Common myeloid progenitor, CD34-positive (primary cell): ENCODE measurements at regions not wholly inside any gene's neighbourhood (a gene's known extent, or its start where the extent isn't known, plus 50 kb on each side); places are given as distances from the start of the nearest gene placed in this dataset.
"Not testable (repeated sequence)": the region's sequence is repeated elsewhere in the genome, so short reads cannot be mapped to it uniquely, and the experiment has no call there.

Experiments used
- CTCF ChIA-PET: fragments of 350-600 bp; sonication (Branson Sonifier 250); formaldehyde crosslinking; loops from one replicate; lab custom pipeline; 2021; ENCODE audit warnings: antibody characterized with exemption; lab: Charles Lee
- POLR2A ChIA-PET: fragments of 350-600 bp; sonication (Branson Sonifier 250); formaldehyde crosslinking; loops from one replicate; lab custom pipeline; 2021; ENCODE audit warnings: antibody characterized with exemption; lab: Charles Lee
- DNase-seq, 3 donors: peaks; one replicate each; pipeline versions ENCODE4 v3.0.0 to v3.0.0-alpha.2; 2013
- H3K27ac ChIP-seq, 2 experiments: 1 replicate in 1 of 2; 2 replicates in 1 of 2; pipeline ENCODE4 v1.7.0; 2013; ENCODE audit warnings: inconsistent platforms in 2 of 2, low read length in 2 of 2, mild to moderate bottlenecking in 2 of 2, low read depth in 1 of 2, moderate library complexity in 1 of 2; ENCODE audit not compliant: severe bottlenecking in 2 of 2, insufficient read depth in 1 of 2, poor library complexity in 1 of 2
- H3K27me3 ChIP-seq, 5 experiments: replicated peaks in 2 of 5; 1 replicate in 3 of 5; 2 replicates in 2 of 5; pipeline versions ENCODE4 v1.6.1 to v1.7.0; 2013; ENCODE audit warnings: low read length in 4 of 5, mild to moderate bottlenecking in 2 of 5, moderate library complexity in 2 of 5, inconsistent platforms in 1 of 5; ENCODE audit not compliant: insufficient read depth in 5 of 5, control insufficient read depth in 4 of 5
- H3K36me3 ChIP-seq, 4 experiments: 1 replicate in 2 of 4; 2 replicates in 2 of 4; pipeline versions ENCODE4 v1.6.1 to v1.7.0; 2013; ENCODE audit warnings: low read length in 3 of 4, control low read depth in 1 of 4, mild to moderate bottlenecking in 1 of 4; ENCODE audit not compliant: control insufficient read depth in 4 of 4, insufficient read depth in 4 of 4
- H3K4me1 ChIP-seq, 4 experiments: 1 replicate in 3 of 4; 2 replicates in 1 of 4; pipeline versions ENCODE4 v1.6.1 to v1.7.1; 2013; ENCODE audit warnings: low read length in 3 of 4, mild to moderate bottlenecking in 3 of 4, control low read depth in 1 of 4, inconsistent platforms in 1 of 4, moderate library complexity in 1 of 4; ENCODE audit not compliant: control insufficient read depth in 4 of 4, insufficient read depth in 4 of 4; ENCODE audit errors: control extremely low read depth in 1 of 4
- H3K4me3 ChIP-seq, 7 experiments: 1 replicate in 4 of 7; 2 replicates in 3 of 7; pipeline versions ENCODE4 v1.5.1 to v1.7.0; 2013; ENCODE audit warnings: mild to moderate bottlenecking in 7 of 7, low read length in 6 of 7, moderate library complexity in 6 of 7, inconsistent platforms in 2 of 7, low read depth in 2 of 7, control low read depth in 1 of 7; ENCODE audit not compliant: insufficient read depth in 4 of 7, control insufficient read depth in 1 of 7; ENCODE audit errors: extremely low read depth in 1 of 7
- H3K9me3 ChIP-seq, 5 experiments: 1 replicate in 4 of 5; 2 replicates in 1 of 5; pipeline versions ENCODE4 v1.6.1 to v1.7.1; 2013; ENCODE audit warnings: low read length in 4 of 5, mild to moderate bottlenecking in 2 of 5, inconsistent platforms in 1 of 5, low read depth in 1 of 5, moderate library complexity in 1 of 5; ENCODE audit not compliant: control insufficient read depth in 4 of 5, insufficient read depth in 2 of 5; ENCODE audit errors: control extremely low read depth in 1 of 5
- WGBS: methylation state at CpG from one replicate; pipeline ENCODE4 v1.1.5; 2013; ENCODE audit not compliant: insufficient coverage; 5-methylcytosine and 5-hydroxymethylcytosine counted together

- Histone ChIP-seq H3K27me3 (peaks cover 0 to 3% (median 0%) of the 10 kb centered on the region in 5 experiments), H3K4me1 (no peaks in the 10 kb centered on the region), H3K27ac (no peak overlapping the region), H3K4me3 (no peak overlapping the region), H3K9me3 (peaks cover 0 to 15% (median 2%) of the 10 kb centered on the region in 5 experiments), H3K36me3 (no peaks in the 10 kb centered on the region)
- 100% methylated on average over 1 of the region's 2 CpGs for whole genome bisulfite sequencing
- ChIA-PET CTCF (no interaction called here), POLR2A (no interaction called here)
- no peak for DNase-seq
Observed at GRCh38 chr5:72682561-72682960, 133.9 kb upstream of the TNPO1 start.

GRCh38 chr5:72681781-72682180 is 134.7 kb upstream of the TNPO1 start:
- Histone ChIP-seq H3K27me3 (peaks cover 0 to 3% (median 0%) of the 10 kb centered on the region in 5 experiments), H3K27ac (no peak overlapping the region), H3K4me1 (no peaks in the 10 kb centered on the region), H3K4me3 (no peak overlapping the region), H3K9me3 (peaks cover 0 to 15% (median 2%) of the 10 kb centered on the region in 5 experiments), H3K36me3 (no peaks in the 10 kb centered on the region)
- no peak for DNase-seq
- CTCF ChIA-PET: no interaction called here
- WGBS: 93% methylated on average over 3 of the region's 3 CpGs
- POLR2A ChIA-PET: no interaction called here

- Histone ChIP-seq H3K27ac (no peak overlapping the region), H3K27me3 (no peaks in the 10 kb centered on the region), H3K4me3 (no peak overlapping the region), H3K36me3 (no peaks in the 10 kb centered on the region), H3K9me3 (peaks cover 0 to 10% (median 2%) of the 10 kb centered on the region in 5 experiments), H3K4me1 (no peaks in the 10 kb centered on the region)
- CTCF ChIA-PET: no interaction called here
- POLR2A ChIA-PET: no interaction called here
- no peak for DNase-seq
- WGBS: no CpG with 5 or more reads among the region's 1 CpG
Observed at GRCh38 chr5:72677447-72677846, 139.0 kb upstream of the TNPO1 start.

- H3K4me1 ChIP-seq, H3K27me3 ChIP-seq, CTCF ChIA-PET, DNase-seq, H3K36me3 ChIP-seq, H3K27ac ChIP-seq, H3K4me3 ChIP-seq, H3K9me3 ChIP-seq, POLR2A ChIA-PET: not testable (repeated sequence)
- 100% methylated on average over 2 of the region's 8 CpGs for WGBS
Observed at GRCh38 chr5:72676831-72677230, 139.6 kb upstream of the TNPO1 start.

- CTCF ChIA-PET: no interaction called here
Observed at GRCh38 chr5:72673623-72674022, 142.8 kb upstream of the TNPO1 start.

GRCh38 chr5:72673180-72673579 is 143.3 kb upstream of the TNPO1 start:
- Histone ChIP-seq H3K27ac (no peak overlapping the region), H3K36me3 (no peaks in the 10 kb centered on the region), H3K4me1 (no peaks in the 10 kb centered on the region), H3K27me3 (peaks cover 0 to 2% (median 0%) of the 10 kb centered on the region in 5 experiments), H3K4me3 (no peak overlapping the region), H3K9me3 (peaks cover 0 to 4% (median 0%) of the 10 kb centered on the region in 5 experiments)
- ChIA-PET CTCF (no interaction called here), POLR2A (no interaction called here)
- no peak for DNase-seq

More at GRCh38 chr5:72673623-72674022, 142.8 kb upstream of the TNPO1 start:
- H3K4me1 ChIP-seq: no peaks in the 10 kb centered on the region
- H3K4me3 ChIP-seq: no peak overlapping the region
- peaks cover 0 to 2% (median 0%) of the 10 kb centered on the region in 5 experiments for H3K27me3 ChIP-seq
- H3K9me3 ChIP-seq: peaks cover 0 to 4% (median 0%) of the 10 kb centered on the region in 5 experiments
- POLR2A ChIA-PET: interaction anchor here (0.7 kb wide), 1 partner anchor 38 kb away, joined by 7 read pairs; no protein-coding TSS in a partner anchor
- no peak for DNase-seq
- no peak overlapping the region for H3K27ac ChIP-seq
- no peaks in the 10 kb centered on the region for H3K36me3 ChIP-seq

GRCh38 chr5:72667708-72668107 is 148.8 kb upstream of the TNPO1 start:
- ChIA-PET CTCF (no interaction called here), POLR2A (no interaction called here)
- H3K4me3 ChIP-seq: no peak overlapping the region
- no peaks in the 10 kb centered on the region for H3K36me3 ChIP-seq
- DNase-seq: no peak
- no peaks in the 10 kb centered on the region for H3K9me3 ChIP-seq
- no peaks in the 10 kb centered on the region for H3K4me1 ChIP-seq
- 100% methylated on average over 1 of the region's 1 CpG for WGBS
- peaks cover 0 to 2% (median 0%) of the 10 kb centered on the region in 5 experiments for H3K27me3 ChIP-seq
- H3K27ac ChIP-seq: no peak overlapping the region
